DMS114 treated with DMSO at 0.1 percent for 48 hours (cell line): ENCODE measurements at regions not wholly inside any gene's neighbourhood (a gene's known extent, or its start where the extent isn't known, plus 50 kb on each side); places are given as distances from the start of the nearest gene placed in this dataset.

Source experiments
- DNase-seq: peaks from one replicate; lab custom pipeline; 2025; ENCODE audit not compliant: unreplicated experiment; lab: John Stamatoyannopoulos, UW

DNA sequence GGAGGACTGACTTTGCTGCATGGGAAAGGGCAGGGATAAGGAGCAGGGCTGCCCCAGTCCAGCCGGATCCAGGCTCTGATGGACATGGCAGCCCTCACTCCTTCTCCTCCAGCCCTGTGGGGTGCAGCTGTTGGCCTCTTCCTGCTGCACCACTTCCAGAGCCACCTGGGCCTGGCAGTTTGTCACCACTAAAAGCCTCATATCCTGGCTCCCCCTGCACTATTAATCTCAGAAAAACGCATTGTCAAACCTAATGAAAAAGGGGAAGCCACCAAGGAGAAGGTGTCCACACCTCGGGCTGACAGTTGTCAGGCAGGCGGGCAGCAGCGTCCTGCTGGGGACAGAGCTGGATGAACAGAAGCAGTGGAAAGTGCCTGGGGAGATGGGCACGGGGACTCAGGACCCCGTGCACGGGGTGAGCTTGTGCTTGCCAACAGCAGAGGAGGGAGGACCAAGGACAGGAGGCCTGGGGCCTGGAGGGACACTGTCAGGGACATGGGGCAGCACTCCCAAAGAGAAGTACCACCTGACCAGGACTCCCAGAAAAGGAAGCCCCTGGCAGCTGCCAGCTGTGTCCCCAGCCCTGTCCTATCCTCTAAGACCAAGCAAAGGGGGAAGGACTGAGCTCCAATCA, 151.1 kb upstream of the TSHZ3 start:
- no peak for DNase-seq

DNA sequence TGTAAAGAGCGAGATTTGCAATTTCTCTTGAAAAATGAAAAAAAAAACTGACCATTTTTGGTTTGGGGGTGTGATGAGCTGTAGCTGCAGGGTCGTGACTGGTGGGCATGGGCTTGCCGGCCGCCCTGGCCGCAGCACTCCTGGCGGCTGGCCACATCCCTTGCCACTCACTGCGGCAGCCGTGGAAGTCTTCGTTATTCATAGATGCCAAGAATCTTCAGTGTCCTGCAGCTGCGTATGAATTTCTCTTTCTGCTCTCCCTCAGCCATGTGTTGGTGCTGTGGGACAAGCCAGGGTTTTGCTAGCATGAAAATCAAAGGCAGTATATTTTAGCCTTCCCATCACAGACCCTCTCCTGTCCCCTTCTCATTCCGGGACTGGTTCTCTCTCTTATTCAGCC, 151.7 kb upstream of the TSHZ3 start:
- no peak for DNase-seq

DNA sequence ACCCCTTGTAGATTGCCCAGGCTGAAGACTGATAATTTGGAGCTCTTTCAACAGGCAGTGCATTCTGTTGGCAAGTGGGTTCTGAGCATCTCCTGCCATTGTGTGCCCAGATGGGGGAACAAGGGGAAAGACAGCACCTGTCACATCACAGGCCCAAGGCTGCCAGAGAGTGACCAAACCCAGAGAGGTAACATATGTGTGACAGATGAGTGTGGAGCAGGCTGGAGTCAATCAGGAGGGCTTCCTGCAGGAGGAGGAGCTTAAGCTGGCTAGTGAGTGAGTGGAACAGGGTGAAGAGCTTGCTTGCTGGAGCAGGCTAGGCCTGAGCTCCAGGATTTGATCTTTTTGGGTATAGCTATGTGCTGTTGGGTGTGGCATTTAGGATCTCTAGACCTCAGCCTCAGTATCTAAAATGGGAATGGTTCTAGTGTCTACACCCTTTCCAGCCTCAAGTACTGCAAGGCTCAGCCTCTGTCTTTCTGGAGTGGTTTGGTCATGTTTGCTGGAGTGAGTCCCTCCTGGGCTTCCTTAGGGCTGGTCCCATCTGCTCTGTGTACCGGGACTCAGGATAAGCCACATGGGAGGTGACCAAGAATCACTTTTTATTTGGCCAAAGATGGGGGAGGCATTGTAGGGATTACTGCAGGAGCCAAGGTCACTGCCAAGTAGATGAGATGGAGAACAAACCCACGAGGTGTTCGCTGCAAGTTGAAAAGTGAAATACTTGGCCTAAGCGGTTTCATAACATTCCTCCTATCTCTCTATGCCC, 152.4 kb upstream of the TSHZ3 start:
- DNase-seq, result no peak

DNA sequence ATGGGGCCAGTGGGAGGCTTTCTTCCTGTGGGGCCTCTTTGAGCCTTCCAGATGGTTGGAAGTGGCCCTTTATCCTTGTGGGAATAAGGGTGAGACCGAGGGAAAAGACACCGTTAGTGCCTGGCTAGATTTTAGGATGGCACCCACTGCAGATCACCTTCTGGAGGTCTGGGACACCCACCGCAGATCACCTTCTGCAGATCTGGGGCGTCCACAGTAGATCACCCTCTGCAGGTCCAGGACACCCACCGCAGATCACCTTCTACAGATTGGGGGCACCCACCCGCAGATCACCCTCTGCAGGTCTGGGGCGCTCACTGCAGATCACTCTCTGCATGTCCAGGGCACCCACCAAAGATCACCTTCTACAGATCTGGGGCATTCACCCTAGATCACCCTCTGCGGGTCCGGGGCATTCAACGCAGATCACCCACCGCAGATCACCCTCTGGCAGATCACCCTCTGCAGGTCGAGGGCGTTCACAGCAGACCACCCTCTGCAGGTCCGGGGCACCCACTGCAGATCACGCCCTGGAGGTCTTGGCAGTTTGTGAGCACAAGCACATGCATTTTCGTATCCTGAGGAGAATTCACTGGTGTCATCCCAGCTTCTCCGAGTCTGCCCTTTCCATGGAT, 153.4 kb upstream of the TSHZ3 start:
- no peak for DNase-seq

DNA sequence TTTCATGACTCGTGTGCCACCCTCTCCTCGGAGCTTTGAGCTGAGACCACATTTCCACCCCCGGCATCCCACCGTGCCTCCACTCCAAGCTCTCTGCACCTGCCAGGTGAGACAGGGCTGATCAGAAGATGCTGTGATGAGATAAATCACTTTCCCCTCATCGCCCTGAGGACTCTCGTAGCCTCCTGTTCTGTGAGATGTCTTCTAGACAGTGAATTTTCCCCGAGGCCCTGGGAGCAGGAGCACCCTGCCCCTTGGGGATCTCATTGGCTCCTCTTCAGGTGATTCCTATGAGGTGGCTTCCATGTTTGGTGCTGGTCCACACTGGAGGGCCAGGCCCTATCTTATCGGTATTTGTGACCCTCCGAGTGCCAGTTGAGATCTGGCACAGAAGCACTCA, 154.0 kb upstream of the TSHZ3 start:
- no peak for DNase-seq

DNA sequence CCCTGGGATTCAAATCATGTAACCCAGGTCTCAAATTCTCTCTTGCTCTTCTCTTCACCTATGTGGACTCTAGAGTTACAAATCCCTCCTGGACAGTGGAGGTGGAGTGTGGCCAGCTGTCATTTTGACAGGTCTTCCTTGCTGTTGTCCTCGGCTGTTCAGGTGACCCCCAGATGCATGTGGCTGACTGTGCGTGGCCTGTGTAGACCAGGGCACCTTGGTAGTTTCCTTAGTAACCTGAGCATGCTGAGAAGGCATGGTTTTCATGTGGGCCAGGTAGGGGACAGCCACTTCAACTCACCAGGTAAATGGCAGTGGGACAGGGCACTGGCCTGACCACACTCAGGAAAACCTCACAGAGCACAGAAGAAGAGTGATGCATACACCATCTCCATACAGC, 155.0 kb upstream of the TSHZ3 start:
- DNase-seq, result no peak

DNA sequence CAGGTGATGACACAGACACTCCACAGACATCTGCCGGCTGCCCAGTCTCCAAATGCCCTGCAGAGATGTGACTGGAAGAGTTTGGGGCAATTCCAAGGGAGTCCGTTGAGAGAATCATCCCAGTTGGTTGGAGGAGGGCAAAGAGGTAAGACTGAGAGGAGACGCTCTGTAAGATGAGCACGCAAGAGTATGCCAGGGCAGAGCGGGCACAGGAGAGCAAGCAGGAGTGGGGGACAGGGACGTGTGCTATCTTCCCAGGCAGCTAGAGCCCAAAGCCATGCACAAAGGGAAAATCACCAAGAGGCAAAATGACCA, 156.3 kb upstream of the TSHZ3 start:
- DNase-seq, result no peak

DNA sequence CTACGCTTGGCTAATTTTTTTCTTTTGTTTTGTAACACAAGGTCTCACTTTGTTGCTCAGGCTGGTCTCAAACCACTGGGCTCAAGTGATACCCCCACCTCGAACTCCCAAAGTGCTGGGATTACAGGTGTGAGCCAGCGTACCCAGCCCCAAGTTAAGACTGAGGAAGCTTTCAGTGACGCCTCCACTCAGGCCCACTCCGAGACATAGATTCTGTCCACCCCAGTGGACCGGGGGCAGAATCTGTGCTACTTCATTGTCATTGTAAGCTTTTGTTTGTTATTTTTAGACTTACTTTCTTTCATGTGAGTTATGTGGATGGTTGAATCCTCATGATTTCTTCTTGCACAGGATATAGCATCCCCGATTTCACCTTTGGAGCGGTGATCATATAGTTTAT, 156.9 kb upstream of the TSHZ3 start:
- DNase-seq, result no peak

DNA sequence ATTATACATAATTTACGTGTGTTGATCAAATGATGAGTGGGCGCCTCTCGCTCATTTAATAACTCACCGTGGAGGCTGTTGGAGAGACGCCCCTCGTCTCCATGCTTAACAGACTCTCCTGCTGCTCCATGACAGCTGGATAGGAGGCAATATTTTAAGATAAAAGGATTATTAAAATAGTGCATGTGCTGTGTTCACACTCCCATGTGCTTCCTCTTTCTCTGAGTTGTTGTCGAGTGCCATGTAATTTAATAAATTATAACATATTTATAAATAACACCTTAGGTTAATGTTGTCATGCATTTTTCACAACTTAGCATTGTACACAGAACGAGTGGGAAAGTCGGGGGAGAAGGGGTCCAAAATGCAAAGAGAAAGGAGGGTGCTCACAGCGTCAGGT, 161.4 kb upstream of the TSHZ3 start:
- no peak for DNase-seq

DNA sequence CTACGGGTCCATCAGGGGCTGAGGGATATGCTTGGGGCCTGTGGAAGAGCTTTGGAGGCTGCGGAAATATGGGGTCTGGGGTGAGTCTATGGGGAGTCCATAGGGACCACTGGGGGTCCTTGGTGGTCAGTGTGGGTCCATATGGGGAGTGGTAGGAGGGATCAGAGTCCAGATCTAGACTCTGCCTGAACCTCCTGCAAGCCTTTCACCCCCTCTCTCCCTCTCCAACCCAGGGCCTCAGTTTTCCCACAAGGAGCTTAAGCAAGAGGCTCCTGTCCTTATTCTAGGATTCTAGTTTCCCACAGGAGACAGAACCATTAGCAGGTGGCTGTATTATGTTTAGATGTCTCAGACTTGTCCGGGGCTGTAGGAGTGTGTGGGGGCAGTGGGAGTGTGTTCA, 161.9 kb upstream of the TSHZ3 start:
- no peak for DNase-seq

DNA sequence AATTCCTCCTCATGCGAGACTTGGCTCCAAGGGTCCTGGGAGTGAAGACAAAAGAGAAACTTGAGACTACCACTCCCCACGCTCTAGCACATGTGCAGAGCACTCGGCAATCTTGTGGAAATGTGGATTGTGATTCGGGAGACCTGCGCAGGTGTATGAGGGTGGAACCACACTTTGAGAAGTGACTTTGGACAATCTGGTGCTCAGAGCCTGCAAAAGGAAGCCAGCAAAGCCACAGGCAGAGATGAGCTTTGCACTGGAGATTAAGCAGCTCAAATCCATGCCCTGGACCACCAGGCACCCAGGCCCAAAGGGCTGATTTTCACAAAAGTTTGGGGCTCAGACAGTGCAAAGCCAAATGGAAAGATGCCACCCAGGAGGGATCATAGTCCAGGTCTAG, 162.5 kb upstream of the TSHZ3 start:
- DNase-seq, result no peak

DNA sequence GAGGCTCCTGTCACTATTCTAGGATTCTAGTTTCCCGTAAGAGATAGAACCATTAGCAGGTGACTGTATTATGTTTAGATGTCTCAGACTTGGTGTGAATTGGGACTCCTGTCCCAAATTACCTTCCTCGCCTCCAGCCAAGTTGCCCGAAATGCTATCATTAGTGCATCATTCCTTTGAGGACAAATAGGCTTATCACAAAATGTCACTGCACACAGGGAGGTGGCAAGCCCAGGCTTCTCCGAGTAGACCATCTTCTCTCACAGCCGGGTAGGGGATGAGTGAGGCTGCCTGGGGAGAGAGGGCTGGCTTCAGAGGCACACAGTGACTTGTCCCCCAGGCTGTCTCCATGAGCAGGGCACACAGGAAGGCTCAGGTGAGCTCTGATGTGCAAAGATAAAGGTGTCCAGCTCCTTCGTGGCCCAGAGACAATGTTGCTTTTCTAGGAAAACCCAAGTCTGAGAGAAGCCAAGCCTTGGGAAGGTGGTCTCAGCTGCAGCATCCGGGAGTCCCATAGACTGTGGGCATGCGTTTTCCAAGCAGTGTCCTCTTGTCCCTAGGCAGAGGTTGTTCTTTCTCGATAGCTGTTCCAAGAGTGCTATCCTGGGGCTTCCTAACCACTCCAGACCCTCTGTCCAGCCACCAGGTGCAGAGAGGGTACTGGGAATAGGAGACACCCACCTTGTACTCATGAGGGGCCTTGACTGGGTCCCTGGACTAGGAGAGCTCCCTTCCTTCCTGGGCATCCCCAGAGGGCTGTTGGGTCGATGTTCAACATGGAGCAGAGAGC, 163.1 kb upstream of the TSHZ3 start:
- DNase-seq, result no peak

DNA sequence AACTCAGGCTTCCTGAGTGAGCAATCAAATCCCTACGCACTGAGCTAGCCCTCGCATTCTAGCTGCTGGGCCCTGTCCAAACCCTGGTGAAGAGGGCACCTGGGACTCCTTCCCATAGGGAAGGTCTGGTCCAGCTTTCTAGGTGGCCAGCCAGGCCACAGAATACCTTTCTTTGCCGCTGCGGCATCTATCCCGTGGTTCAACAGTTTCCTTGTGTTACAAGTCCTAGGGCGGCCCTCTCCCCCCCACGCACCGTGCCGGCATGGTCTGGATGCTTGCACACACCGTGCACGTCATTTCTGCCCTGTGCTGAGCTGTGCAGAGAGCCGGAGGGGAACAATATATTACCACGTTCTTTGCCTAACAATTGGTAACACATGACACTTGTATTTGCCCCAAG, 164.6 kb upstream of the TSHZ3 start:
- no peak for DNase-seq

DNA sequence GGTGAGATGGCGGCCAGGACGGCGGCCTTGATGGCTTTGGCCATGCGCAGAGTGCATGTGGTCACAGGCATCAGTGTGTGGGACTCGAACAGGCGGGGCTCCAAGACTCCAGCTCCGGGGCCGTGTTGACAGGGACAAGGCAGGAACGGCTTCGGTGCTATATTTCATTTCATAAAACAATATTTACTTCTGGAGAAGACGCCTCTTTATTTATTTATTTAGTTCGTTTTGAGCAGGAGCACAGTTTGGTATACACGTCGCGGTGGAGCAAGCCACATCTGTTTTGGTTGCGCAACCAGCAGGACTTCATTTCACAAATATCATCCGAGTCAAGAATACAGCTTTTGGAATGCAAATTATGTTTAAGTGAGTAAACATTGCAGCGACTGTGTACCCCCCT, 166.7 kb upstream of the TSHZ3 start:
- no peak for DNase-seq

DNA sequence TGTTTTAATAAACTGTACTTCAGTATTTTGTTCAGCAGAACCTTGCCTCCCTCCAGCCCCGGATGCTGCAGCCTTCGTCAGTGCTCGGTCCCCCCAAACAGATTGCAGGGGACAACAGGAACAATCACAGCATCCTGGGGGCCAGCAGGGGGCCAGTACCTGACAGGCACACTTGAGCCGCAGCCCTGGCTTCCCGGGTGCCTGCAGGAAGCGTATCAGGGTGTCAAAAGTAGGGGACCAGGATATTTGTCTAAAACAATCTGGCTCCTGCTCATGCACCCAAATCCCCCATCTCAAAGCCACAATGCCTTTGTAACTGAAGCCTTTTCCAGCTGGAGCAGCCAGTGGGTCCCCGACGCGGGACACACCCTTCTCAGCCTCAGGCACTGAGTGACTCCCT, 167.5 kb upstream of the TSHZ3 start:
- DNase-seq, result no peak

DNA sequence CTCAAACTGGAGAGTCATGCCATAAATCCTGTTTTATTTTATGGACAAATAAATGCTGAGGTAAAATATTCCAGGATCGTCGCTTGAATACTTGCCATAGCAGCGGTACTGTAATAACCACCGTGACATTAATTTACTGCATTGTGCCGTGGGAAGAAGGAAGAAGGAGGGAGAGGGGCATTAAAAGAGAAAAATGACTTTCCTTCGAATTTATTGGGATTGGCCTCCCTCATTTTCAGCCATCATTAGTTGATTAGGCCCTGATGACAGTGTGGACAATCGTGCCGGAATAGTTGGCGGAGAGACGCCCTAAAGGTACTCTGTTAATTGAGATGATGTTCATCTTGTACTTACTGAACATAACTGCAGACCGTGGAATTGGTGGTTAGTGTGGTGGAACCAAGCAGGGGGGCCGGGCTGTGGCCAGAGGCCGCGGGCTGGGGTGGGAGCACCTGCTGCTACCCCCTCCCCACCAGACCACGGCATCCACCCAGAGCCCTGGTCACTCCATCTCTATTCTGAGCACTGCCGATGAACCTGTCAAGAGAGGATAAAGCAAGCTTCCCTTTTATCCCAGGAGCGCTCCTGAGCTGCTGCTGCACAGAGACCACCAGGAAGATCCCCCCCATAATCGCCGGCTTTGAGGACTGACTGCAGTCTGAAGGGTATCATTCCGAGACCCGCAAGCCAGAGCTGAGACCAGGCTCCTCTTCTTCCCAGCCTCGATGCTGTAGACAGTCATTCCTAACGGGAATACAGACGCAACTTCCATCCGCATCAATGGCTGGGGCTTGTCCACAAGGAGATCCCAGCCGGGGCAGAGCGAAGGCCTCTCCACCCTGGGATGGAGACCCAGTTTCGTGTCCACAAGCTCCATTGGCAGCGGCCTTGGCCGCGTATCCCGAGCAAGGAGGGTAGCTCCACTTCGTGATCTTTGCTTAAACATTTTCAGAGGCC, 168.3 kb upstream of the TSHZ3 start:
- no peak for DNase-seq

DNA sequence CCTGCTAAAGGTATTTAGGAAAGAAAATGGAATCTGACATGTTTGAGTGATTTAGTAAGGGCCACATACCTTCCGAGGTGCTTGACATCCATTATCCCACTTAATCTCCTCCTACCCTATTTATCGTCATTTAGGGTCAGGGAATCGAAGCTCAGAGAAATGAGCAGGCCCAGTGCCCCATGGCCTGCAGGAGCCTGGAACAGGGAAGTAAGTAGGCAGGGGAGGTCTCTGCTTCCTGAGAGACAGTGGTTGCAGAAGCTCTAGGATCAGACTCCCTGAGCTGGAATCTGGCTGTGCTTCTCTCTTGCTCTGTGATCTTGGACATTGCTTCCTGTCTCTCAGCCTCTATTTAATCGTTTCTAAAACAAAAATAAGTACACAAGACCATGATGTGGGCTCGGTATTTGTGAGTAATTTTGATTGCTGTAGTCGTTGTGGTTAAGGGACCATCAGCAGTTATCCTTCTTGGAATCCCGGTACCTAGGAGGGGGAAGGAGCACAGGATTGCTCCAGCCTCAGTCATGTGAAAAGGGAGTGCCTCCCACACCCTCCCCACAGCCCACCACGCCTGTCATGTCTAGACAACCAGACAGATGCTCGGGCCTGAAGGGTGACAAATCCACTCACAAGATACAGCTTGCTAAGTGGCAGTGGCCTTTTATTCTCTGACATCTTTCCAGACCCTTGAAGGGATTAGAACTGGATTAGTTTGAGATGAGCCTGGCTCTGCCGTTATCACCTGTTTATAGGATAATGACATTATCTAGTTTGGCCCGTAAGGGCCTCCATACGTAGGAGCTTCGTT, 169.2 kb upstream of the TSHZ3 start:
- no peak for DNase-seq

DNA sequence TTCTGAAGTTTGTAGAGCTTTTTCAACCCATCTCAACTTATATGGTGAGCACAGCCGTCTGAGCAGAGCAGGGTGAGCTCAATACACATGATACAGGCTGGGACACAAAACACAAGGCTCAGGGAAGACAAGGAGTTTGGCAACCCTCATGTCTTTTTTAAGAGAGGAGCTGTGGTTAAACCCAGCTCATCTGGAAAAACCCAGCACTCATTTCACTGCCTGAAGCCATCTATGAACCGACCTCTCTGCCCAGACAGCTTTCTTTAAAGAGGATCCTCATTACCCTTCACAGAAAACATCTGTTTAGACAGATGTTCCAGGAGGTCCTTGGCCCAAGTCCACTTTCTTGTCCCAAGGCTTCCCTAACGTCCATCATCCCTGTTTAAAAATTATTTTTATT, 170.0 kb upstream of the TSHZ3 start:
- DNase-seq, result no peak

DNA sequence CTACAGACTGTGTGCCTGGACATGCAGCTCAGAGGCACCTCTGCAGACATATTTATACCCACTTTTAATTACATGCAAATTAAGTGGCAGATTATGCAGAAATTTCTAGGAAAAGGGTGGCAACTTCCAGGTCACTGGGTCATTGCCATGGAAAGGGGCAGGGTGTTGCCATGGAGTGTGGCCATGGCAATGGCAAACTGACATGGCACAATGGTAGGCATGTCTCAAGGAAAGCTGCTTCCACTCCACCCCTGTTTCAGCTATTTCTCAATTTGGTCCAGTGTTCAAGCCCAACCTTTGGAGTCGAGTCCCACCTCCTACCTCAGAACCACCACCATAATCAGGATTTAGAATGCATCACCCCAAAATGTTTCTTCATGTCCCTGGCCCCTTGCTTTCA, 170.7 kb upstream of the TSHZ3 start:
- no peak for DNase-seq

DNA sequence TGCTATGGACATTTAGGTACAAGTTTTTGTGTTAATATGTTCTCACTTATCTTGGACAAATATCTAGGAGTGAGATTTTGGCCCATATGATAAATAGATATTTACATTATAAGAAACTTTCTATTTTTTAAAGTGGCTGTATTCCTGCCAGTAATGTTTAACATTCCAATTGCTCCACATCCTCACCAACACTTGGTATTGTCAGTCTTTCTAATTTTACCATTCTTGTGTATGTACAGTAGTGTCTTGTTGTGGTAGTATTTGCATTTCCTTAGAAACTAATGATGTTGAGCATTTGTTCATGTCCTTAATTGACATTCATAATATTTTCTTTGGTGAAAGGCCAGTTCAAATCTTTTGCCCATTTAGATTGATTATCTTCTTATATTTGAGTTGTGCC, 171.4 kb upstream of the TSHZ3 start:
- DNase-seq, result no peak
